Stimulated activated CD4-positive, alpha-beta T cell treated with anti-CD3 and anti-CD28 coated beads, Interleukin-1b, Interleukin-23, amount 100 ng/mL, for 48 hours (primary cell): ENCODE measurements at regions not wholly inside any gene's neighbourhood (a gene's known extent, or its start where the extent isn't known, plus 50 kb on each side); places are given as distances from the start of the nearest gene placed in this dataset.

ENCODE experiments used
- DNase-seq: peaks from one replicate; pipeline ENCODE4 v3.0.0-alpha.2; 2020

- no peak for DNase-seq
Measured at GRCh38 chr12:116404913-116405611, 127.6 kb upstream of the MED13L start.

DNA sequence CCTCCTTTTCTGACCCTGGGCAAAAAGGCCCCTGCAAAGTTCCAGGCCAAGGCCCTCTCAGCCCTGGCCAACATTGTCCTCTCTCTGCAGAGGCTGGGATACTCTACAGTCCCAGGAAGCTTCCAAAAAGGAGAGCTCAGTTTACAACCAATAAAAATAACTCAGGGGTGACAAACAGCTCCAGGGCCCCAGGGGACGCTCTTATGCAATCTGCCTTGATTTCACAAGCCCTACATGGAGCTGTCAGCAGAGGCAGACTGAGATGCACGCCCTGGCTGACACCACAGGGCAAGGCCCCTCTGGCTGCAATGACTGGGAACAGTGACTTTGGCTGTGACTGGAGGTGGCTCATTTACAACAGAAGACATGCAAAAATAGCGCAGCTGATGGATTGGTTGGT lies 129.0 kb upstream of the MED13L start:
- DNase-seq: peak; percentile 2

- no peak for DNase-seq
Measured at GRCh38 chr12:116408489-116409250, 131.2 kb upstream of the MED13L start.

DNA sequence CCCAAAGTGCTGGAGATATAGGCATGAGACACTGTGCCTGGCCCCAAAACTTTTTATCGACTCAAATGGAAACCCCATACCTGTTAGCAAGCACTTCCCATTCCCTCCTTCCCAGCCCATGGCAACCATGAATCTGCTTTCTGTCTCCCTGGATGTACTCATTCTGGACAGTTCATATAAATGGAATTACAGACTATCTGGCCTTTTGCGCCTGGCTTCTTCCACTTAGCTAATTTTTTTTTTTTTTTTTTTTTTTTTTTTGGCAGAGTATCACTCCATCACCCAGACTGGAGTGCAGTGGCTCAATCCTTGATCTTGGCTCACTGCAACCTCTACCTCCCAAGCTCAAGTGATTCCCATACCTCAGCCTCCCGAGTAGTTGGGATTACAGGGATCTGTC lies 134.5 kb upstream of the MED13L start:
- no peak for DNase-seq

- DNase-seq: no peak
Measured at GRCh38 chr12:116414891-116415290, 137.4 kb upstream of the MED13L start.

GRCh38 chr12:116415408-116416108 lies 138.1 kb upstream of the MED13L start:
- no peak for DNase-seq

- no peak for DNase-seq
Measured at GRCh38 chr12:116416166-116416565, 138.7 kb upstream of the MED13L start.

DNA sequence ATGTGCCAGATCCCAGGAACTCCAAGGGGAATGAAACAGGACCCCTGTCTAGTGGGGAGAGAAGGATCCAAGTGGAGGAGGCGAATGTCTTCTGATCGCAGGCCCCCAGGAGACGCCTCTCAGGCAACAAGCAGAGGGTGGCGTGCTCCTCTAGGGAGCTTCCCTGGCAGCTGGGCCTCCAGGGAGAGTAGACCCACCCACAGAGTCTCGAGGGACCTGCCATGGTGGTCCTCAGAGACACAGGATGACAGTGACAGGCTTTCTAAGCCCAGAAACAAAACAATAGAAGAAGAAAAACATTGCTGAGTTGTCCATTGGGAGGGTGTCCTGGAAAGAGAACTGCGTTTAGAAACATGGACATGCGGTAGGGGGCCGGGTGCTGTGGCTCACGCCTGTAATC lies 140.6 kb upstream of the MAP1LC3B2 start:
- no peak for DNase-seq

DNA sequence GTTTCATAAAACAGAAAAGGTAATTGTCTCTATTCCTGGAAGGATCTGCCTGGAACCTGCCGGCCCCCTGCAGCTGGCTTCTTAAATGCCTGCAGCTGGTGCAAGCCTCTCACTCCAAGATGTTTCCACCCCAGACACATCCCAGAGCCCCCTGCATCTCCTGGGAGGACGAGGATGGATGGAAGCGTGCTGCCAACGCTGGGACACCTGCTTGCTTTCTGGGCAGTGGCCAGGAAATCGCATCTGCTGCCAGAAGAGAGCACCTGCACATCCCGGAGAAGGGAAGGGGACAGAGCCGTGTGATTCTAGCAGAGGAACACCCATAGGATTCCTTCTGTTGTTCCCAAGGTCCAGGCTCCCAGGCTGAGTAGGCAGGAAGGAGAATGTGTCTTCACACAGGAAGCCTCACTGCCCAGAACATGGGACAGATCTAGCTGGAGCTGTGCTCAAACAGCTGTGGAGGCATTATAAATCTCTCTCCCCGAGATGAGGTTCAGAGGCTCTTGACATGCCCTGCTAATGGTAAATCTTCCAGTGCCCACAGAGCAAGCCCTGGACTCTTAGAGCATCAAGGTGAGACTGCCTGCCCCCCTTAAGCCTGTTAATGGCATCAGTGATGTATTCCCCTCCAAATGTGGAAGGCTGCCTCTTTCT lies 138.8 kb upstream of the MAP1LC3B2 start:
- no peak for DNase-seq

DNA sequence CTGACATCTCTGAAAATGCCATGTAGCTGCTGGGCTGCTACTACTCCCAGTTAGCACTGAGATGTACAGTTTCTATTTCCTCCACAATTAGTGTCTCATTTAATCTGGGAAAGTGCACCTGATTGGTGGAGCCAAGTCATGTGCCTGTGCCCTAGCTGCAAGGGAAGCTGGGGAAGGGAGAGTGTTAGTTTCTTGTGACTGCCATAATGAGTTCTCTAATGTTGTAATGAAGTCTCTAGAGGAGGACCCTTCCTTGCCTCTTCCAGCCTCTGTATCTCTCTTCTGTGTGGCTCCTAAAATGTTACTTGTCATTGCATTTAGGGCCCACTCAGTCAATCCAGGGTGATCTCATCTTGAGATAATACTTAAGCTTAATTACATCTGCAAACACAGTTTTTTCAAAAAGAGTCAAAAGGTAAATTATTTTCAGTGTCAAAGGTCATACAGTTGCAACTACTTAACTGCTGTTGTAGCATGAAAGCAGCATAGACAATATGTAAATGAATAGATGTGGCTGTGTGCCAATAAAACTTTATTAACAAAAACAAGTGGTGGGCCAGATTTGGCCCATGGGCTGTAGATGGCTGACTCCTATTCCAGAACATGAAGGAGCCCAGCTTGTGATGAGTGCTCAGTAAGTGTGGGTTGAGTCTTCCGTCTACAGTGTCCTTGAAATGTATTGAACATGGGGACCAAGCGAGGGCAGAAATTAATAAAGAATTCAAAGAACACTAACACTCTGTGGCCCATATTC lies 137.2 kb upstream of the MAP1LC3B2 start:
- no peak for DNase-seq

DNA sequence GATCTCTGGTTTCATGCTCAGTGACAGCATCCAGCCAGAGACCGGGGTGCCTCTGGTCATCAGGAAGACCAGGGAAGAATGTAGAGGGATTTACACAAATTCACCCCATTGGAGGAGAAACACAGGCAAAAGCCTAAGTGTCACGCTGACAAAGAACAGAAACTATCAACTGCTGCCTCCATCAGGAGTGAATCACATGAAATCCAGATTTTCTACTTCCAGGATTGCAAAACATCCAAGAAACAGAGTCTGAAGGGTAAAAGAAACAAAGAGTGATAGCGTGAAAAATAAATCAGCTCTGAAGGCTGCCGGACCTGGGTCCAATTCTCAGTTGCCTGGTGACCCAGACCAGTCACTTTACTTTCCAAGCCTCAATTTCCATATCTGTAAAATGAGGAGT lies 136.1 kb upstream of the MAP1LC3B2 start:
- DNase-seq: no peak

GRCh38 chr12:116425256-116426193 lies 133.7 kb upstream of the MAP1LC3B2 start:
- no peak for DNase-seq

GRCh38 chr12:116426391-116427136 lies 132.6 kb upstream of the MAP1LC3B2 start:
- DNase-seq: no peak

- no peak for DNase-seq
Measured at GRCh38 chr12:116427200-116427930, 131.8 kb upstream of the MAP1LC3B2 start.

- DNase-seq: no peak
Measured at GRCh38 chr12:116429826-116430360, 129.3 kb upstream of the MAP1LC3B2 start.

GRCh38 chr12:116430911-116431565 lies 128.1 kb upstream of the MAP1LC3B2 start:
- no peak for DNase-seq

DNA sequence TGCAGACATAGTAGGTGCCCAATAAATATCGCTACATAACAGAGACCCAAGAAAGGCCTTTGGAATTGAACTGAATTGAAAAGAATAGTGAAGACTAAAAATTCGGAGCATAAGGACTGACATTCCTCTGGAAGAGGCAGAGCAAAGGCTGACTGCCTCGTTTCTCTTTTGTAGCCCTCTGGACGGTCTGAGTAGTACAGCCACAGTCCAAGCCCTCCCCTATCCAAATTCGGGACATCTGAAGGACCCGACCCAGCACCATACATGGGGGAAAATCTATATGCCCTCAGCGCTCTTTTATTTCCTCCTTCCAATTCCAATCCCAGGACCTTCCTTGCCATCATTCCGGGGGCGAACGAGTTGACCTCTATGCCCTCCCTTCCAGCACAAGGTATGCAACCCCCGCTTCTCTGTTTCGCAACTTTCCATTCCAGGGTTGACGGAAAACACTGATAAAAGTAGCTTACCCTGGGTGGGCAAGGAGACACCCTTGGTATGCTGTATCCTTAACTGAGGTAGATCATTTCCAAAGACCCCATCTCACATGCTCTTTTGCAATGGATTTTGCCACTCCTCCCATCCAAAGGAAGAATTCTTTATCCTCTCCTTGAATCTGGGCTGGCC lies 127.4 kb upstream of the MAP1LC3B2 start:
- no peak for DNase-seq

GRCh38 chr12:116432314-116432750 lies 126.8 kb upstream of the MAP1LC3B2 start:
- DNase-seq: no peak

- no peak for DNase-seq
Measured at GRCh38 chr12:116433249-116433648, 125.9 kb upstream of the MAP1LC3B2 start.
